ENCODE measurements at regions not wholly inside any gene's neighbourhood (a gene's known extent, or its start where the extent isn't known, plus 50 kb on each side); places are given as distances from the start of the nearest gene placed in this dataset.

DNA sequence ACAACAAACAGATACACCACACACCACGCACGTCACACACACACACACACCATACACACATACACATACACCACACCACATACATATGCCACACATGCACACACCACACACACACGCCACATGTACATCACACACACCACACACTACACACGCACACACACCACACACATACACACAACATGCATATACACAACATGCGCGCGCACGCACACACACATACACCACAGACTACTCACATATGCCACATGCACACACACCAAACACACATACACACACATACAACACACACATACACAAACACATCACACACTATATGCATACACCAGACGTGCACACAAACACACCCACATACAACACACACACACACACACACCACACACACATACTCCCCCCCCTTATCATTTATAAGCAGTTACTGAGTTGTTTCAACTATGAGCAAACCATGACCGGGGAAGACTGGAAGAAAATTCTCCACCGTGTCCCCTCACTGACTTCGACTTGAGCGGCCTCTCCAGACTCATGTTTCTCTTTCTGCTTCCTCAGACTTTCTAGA lies 126.7 kb upstream of the IQSEC1 start (continued):
- TF ChIP-seq, protein P1, sequence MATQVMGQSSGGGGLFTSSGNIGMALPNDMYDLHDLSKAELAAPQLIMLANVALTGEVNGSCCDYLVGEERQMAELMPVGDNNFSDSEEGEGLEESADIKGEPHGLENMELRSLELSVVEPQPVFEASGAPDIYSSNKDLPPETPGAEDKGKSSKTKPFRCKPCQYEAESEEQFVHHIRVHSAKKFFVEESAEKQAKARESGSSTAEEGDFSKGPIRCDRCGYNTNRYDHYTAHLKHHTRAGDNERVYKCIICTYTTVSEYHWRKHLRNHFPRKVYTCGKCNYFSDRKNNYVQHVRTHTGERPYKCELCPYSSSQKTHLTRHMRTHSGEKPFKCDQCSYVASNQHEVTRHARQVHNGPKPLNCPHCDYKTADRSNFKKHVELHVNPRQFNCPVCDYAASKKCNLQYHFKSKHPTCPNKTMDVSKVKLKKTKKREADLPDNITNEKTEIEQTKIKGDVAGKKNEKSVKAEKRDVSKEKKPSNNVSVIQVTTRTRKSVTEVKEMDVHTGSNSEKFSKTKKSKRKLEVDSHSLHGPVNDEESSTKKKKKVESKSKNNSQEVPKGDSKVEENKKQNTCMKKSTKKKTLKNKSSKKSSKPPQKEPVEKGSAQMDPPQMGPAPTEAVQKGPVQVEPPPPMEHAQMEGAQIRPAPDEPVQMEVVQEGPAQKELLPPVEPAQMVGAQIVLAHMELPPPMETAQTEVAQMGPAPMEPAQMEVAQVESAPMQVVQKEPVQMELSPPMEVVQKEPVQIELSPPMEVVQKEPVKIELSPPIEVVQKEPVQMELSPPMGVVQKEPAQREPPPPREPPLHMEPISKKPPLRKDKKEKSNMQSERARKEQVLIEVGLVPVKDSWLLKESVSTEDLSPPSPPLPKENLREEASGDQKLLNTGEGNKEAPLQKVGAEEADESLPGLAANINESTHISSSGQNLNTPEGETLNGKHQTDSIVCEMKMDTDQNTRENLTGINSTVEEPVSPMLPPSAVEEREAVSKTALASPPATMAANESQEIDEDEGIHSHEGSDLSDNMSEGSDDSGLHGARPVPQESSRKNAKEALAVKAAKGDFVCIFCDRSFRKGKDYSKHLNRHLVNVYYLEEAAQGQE (IDR thresholded peaks at IDR 0.05; ENCODE audit: unreplicated experiment), result no peak
- TF ChIP-seq NANOG (IDR thresholded peaks at IDR 0.05; ENCODE audit: borderline replicate concordance) (no peak), ZNF114 (CRISPR knock-in tag; IDR thresholded peaks at IDR 0.05) (no peak)

GRCh38 chr3:13199006-13199776 lies 126.0 kb upstream of the IQSEC1 start:
- Mint-ChIP-seq H3K4me3 (no peak overlapping the region), H3K36me3 (ENCODE audit: low read depth) (no peaks in the 10 kb centered on the region), H3K4me1 (peaks cover 24% of the 10 kb centered on the region), H3K9me3 (no peaks in the 10 kb centered on the region; the same call in 2 of the 3 replicates), H3K27me3 (ENCODE audit: insufficient read depth, low read depth, poor library complexity) (peaks cover 4% of the 10 kb centered on the region), H3K27ac (no peak overlapping the region)
- no peak overlapping the region for H2AFZ ChIP-seq
- no peak for ATAC-seq
- no peak overlapping the region for H3K27ac ChIP-seq (ENCODE audit: low read depth)
- H3K9me2 ChIP-seq (ENCODE audit: insufficient read depth), result no peaks in the 10 kb centered on the region
- H3F3A ChIP-seq (replicated peaks; ENCODE audit: low read depth), result no peaks in the 10 kb centered on the region
- no peak overlapping the region for H3K4me2 ChIP-seq
- no peaks in the 10 kb centered on the region for H3K27me3 ChIP-seq (ENCODE audit: insufficient read depth)
- H4K20me1 ChIP-seq (replicated peaks; ENCODE audit: insufficient read depth), result no peaks in the 10 kb centered on the region
- DNase-seq (ENCODE audit: low spot score), result no peak
- H3K79me2 ChIP-seq (replicated peaks; ENCODE audit: insufficient read depth), result no peaks in the 10 kb centered on the region
- H3K4me3 ChIP-seq, result no peak overlapping the region
- 0 out of 2 replicates have a peak, but pooled peaks cover 2% of the 10 kb centered on the region for H3K4me1 ChIP-seq (ENCODE audit: insufficient read depth)
- no peaks in the 10 kb centered on the region for H3K36me3 ChIP-seq (ENCODE audit: insufficient read depth)
- no peak for TF ChIP-seq NANOG (IDR thresholded peaks at IDR 0.05; ENCODE audit: borderline replicate concordance)
- TF ChIP-seq EZH2phosphoT487 (IDR thresholded peaks at IDR 0.05; ENCODE audit: unreplicated experiment), result no peak
- no peak for TF ChIP-seq JUNB (IDR thresholded peaks at IDR 0.05; ENCODE audit: unreplicated experiment)
- TF ChIP-seq, protein P2, sequence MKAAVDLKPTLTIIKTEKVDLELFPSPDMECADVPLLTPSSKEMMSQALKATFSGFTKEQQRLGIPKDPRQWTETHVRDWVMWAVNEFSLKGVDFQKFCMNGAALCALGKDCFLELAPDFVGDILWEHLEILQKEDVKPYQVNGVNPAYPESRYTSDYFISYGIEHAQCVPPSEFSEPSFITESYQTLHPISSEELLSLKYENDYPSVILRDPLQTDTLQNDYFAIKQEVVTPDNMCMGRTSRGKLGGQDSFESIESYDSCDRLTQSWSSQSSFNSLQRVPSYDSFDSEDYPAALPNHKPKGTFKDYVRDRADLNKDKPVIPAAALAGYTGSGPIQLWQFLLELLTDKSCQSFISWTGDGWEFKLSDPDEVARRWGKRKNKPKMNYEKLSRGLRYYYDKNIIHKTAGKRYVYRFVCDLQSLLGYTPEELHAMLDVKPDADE (IDR thresholded peaks at IDR 0.05), result no peak
- TF ChIP-seq, protein P3, sequence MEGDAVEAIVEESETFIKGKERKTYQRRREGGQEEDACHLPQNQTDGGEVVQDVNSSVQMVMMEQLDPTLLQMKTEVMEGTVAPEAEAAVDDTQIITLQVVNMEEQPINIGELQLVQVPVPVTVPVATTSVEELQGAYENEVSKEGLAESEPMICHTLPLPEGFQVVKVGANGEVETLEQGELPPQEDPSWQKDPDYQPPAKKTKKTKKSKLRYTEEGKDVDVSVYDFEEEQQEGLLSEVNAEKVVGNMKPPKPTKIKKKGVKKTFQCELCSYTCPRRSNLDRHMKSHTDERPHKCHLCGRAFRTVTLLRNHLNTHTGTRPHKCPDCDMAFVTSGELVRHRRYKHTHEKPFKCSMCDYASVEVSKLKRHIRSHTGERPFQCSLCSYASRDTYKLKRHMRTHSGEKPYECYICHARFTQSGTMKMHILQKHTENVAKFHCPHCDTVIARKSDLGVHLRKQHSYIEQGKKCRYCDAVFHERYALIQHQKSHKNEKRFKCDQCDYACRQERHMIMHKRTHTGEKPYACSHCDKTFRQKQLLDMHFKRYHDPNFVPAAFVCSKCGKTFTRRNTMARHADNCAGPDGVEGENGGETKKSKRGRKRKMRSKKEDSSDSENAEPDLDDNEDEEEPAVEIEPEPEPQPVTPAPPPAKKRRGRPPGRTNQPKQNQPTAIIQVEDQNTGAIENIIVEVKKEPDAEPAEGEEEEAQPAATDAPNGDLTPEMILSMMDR (conservative IDR thresholded peaks at IDR 0.05; ENCODE audit: low read depth in 2 of 2), result no peak
- no peak for TF ChIP-seq POLR2AphosphoS5 (IDR thresholded peaks at IDR 0.05; ENCODE audit: low read depth)
- TF ChIP-seq, protein P4, sequence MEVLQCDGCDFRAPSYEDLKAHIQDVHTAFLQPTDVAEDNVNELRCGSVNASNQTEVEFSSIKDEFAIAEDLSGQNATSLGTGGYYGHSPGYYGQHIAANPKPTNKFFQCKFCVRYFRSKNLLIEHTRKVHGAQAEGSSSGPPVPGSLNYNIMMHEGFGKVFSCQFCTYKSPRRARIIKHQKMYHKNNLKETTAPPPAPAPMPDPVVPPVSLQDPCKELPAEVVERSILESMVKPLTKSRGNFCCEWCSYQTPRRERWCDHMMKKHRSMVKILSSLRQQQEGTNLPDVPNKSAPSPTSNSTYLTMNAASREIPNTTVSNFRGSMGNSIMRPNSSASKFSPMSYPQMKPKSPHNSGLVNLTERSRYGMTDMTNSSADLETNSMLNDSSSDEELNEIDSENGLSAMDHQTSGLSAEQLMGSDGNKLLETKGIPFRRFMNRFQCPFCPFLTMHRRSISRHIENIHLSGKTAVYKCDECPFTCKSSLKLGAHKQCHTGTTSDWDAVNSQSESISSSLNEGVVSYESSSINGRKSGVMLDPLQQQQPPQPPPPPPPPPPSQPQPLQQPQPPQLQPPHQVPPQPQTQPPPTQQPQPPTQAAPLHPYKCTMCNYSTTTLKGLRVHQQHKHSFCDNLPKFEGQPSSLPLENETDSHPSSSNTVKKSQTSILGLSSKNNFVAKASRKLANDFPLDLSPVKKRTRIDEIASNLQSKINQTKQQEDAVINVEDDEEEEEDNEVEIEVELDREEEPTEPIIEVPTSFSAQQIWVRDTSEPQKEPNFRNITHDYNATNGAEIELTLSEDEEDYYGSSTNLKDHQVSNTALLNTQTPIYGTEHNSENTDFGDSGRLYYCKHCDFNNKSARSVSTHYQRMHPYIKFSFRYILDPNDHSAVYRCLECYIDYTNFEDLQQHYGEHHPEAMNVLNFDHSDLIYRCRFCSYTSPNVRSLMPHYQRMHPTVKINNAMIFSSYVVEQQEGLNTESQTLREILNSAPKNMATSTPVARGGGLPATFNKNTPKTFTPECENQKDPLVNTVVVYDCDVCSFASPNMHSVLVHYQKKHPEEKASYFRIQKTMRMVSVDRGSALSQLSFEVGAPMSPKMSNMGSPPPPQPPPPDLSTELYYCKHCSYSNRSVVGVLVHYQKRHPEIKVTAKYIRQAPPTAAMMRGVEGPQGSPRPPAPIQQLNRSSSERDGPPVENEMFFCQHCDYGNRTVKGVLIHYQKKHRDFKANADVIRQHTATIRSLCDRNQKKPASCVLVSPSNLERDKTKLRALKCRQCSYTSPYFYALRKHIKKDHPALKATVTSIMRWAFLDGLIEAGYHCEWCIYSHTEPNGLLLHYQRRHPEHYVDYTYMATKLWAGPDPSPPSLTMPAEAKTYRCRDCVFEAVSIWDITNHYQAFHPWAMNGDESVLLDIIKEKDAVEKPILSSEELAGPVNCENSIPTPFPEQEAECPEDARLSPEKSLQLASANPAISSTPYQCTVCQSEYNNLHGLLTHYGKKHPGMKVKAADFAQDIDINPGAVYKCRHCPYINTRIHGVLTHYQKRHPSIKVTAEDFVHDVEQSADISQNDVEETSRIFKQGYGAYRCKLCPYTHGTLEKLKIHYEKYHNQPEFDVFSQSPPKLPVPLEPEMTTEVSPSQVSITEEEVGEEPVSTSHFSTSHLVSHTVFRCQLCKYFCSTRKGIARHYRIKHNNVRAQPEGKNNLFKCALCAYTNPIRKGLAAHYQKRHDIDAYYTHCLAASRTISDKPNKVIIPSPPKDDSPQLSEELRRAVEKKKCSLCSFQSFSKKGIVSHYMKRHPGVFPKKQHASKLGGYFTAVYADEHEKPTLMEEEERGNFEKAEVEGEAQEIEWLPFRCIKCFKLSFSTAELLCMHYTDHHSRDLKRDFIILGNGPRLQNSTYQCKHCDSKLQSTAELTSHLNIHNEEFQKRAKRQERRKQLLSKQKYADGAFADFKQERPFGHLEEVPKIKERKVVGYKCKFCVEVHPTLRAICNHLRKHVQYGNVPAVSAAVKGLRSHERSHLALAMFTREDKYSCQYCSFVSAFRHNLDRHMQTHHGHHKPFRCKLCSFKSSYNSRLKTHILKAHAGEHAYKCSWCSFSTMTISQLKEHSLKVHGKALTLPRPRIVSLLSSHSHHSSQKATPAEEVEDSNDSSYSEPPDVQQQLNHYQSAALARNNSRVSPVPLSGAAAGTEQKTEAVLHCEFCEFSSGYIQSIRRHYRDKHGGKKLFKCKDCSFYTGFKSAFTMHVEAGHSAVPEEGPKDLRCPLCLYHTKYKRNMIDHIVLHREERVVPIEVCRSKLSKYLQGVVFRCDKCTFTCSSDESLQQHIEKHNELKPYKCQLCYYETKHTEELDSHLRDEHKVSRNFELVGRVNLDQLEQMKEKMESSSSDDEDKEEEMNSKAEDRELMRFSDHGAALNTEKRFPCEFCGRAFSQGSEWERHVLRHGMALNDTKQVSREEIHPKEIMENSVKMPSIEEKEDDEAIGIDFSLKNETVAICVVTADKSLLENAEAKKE (CRISPR knock-in tag; IDR thresholded peaks at IDR 0.05), result no peak
